Activated CD8-positive, alpha-beta memory T cell treated with anti-CD3 and anti-CD28 coated beads for 24 hours (primary cell): ENCODE measurements at regions not wholly inside any gene's neighbourhood (a gene's known extent, or its start where the extent isn't known, plus 50 kb on each side); places are given as distances from the start of the nearest gene placed in this dataset.
A peak's percentile ranks its signal among the peaks of the same experiment; 100 is the strongest.

Experiments used
- DNase-seq: peaks from one replicate; pipeline ENCODE4 v3.0.0-alpha.2; 2020

GRCh38 chr4:3343358-3343757, 50.5 kb downstream of the RGS12 start:
- DNase-seq, result peak; percentile 35

GRCh38 chr4:3344104-3344503, 51.3 kb downstream of the RGS12 start:
- peak; percentile 41 for DNase-seq

GRCh38 chr4:3344596-3344995, 51.8 kb downstream of the RGS12 start:
- DNase-seq, result peak; percentile 42

- peak; percentile 33 for DNase-seq
Measured at GRCh38 chr4:3345384-3345783, 52.6 kb downstream of the RGS12 start.

GRCh38 chr4:3346146-3346545, 53.3 kb downstream of the RGS12 start:
- DNase-seq, result peak; percentile 52

- no peak for DNase-seq
Measured at GRCh38 chr4:3347871-3348270, 55.0 kb downstream of the RGS12 start.

GRCh38 chr4:3348621-3349020, 55.8 kb downstream of the RGS12 start:
- no peak for DNase-seq

GRCh38 chr4:3349116-3349515, 56.3 kb downstream of the RGS12 start:
- DNase-seq, result no peak

GRCh38 chr4:3351997-3352396, 59.2 kb downstream of the RGS12 start:
- no peak for DNase-seq

GRCh38 chr4:3352505-3352904, 59.7 kb downstream of the RGS12 start:
- DNase-seq, result no peak

GRCh38 chr4:3352941-3353594, 60.2 kb downstream of the RGS12 start:
- no peak for DNase-seq

- no peak for DNase-seq
Measured at GRCh38 chr4:3353752-3354454, 61.1 kb downstream of the RGS12 start.

- no peak for DNase-seq
Measured at GRCh38 chr4:3354455-3354811, 61.6 kb downstream of the RGS12 start.

GRCh38 chr4:3355266-3355748, 62.5 kb downstream of the RGS12 start:
- no peak for DNase-seq

GRCh38 chr4:3358656-3359055, 65.8 kb downstream of the RGS12 start:
- DNase-seq, result no peak

- DNase-seq, result no peak
Measured at GRCh38 chr4:3360777-3361176, 68.0 kb downstream of the RGS12 start.

- DNase-seq, result peak; percentile 38
Measured at GRCh38 chr4:3361406-3361805, 68.6 kb downstream of the RGS12 start.

- DNase-seq, result no peak
Measured at GRCh38 chr4:3361896-3362295, 69.1 kb downstream of the RGS12 start.

- DNase-seq, result peak; percentile 33
Measured at GRCh38 chr4:3362431-3363287, 69.8 kb downstream of the RGS12 start.

- peak; percentile 35 for DNase-seq
Measured at GRCh38 chr4:3363411-3364141, 70.8 kb downstream of the RGS12 start.

GRCh38 chr4:3364199-3364598, 71.4 kb downstream of the RGS12 start:
- DNase-seq, result peak; percentile 49

GRCh38 chr4:3364634-3365314, 72.0 kb downstream of the RGS12 start:
- peak; percentile 40 for DNase-seq
